Stimulated activated CD8-positive, alpha-beta memory T cell treated with anti-CD3 and anti-CD28 coated beads, Interleukin-7, amount 100 ng/mL, for 48 hours (primary cell): ENCODE measurements at regions not wholly inside any gene's neighbourhood (a gene's known extent, or its start where the extent isn't known, plus 50 kb on each side); places are given as distances from the start of the nearest gene placed in this dataset.
"Not testable (repeated sequence)": the region's sequence is repeated elsewhere in the genome, so short reads cannot be mapped to it uniquely, and the experiment has no call there.

Experiments used
- DNase-seq, 2 donors: peaks; one replicate each; pipeline ENCODE4 v3.0.0-alpha.2; 2020; ENCODE audit warnings: low read depth in 1 of 2; ENCODE audit errors: extremely low read depth in 1 of 2

- no peak for DNase-seq
These were observed 150.0 kb downstream of the SHANK2 start for GRCh38 chr11:71102251-71102995.

DNA sequence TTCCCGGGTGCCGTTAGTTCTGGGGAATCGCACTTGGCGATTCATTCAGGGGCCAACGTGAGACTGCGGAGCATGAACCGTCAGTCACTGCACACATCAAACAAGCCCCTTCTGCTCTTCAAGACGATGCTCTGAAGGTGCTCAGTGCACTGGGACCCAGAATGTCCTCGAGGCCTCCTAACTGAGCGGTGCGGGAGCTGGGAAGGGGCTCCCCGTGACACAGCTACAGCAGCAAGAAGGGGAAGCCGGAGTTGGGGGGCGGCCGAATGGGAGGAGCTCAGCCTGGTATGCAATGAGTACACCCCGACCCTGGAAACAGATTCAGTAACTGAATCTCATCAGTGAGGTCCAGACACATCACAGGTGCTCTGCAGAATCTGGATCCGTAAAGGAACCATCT is 150.8 kb downstream of the SHANK2 start:
- DNase-seq, result no peak

GRCh38 chr11:71101046-71101445 is 151.3 kb downstream of the SHANK2 start:
- DNase-seq, result no peak

- DNase-seq, result no peak
These were observed 153.6 kb downstream of the SHANK2 start for GRCh38 chr11:71098776-71099175.

DNA sequence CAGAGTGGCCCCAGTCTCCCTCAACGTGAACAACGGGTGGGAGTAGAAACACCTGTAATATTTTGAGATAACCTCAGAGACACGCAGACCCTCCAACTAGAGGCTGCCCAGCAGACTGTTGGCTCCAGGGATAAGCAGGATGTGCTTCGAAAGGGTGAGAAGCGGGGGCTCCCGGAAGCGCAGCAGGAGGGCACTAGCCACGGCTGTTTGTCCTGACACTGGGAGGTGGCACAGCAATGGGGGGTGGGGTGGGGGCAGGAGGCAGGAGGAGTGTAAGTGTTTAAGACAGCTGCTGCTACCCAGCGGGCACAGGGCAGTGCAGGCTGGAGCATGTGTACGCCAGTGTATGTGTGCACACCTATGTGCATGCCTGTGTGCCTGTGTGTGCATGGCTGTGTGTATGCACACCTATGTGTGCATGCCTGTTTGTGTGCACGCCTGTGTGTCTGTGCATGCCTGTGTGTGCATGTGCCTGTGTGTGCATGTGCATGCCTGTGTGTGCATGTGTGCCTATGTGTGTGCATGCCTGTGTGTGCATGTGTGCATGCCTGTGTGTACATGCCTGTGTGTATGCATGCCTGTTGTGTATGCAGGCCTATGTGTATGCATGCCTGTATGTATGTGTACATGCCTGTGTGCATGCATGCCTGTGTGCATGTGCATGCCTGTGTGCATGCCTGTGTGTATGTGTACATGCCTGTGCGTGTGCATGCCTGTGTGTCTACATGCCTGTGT is 154.7 kb downstream of the SHANK2 start:
- no peak for DNase-seq

- no peak for DNase-seq
These were observed 155.5 kb downstream of the SHANK2 start for GRCh38 chr11:71096751-71097388.

DNA sequence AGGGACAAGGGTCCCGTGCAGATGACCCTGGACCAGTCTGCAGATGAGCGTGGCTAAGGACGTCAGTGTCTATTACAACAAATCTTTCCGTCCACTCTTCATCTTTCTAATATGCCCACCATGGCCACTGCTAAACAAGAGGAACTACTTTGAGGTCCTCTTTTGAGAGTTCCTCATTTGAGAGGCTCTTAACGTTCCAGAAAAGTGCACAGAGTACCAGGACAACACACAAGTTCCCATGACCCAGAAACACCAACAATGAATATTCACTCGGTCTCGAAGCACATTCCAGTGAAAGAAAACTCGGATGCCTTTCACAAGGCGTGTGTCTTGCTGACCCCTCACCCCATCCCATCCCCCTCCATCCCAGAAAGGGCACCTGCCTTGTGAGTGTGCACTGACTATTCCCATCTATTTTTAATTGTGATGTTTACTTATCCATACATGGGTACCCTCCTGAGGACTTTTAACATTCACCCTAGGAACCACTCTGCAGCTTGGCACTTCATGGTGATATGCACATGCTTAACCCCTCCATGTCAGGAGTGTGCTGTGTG is 157.0 kb downstream of the SHANK2 start:
- no peak for DNase-seq

DNA sequence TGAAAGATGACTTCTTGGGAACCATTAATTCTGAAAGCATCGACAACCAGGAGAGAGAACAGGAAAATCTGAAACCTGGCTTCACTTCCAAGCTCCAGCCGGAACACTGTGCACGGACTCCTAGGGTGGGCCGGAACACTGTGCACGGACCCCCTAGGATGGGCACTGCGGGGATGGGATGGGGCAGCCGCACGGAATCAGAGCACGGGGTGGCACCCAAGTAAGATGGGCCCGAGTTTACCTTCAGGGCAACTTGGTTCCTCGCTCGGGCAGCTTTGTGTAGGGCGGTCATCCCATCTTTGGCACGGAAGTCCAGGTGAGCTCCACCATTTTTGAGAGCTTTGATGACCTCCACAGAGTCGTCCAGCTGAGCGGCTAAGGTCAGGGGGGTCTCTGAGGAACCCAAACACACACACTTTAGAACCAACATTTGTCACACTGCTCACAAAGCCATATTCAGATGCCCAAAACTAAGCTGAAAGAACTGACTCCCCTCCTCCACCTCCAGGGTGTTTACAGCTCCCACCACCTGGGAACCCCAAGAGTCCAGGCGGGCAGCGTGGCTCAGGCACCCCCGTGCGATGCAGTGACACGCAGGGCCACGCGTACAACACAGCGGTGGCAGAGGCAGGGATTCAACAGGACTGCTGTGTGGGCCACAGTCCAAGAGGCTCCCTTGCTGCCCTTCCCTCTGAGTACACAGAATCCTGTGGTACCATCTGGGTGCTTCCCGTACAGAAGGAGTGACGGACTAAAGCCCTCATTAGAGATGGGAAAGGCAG is 157.9 kb downstream of the SHANK2 start:
- DNase-seq, result no peak

DNA sequence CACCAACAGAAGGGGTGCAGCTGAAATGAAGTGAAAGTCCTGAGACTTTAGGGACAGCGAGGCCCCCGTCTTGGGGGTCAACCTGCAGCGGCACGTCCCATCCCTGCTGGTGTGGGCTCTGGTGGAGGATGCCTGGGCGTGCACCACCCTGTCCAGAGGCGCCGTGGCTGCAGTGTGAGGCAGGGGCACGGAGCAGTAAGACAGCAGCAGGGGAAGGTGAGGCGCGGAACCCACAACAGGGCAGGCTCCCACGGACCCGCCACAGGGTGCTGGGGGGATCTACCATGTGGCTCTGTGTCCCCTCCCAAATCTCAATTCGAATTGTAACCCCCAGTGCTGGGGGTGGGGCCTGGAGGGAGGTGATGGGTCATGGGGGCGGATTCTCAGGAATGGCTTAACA is 158.6 kb downstream of the SHANK2 start:
- DNase-seq, result no peak

DNA sequence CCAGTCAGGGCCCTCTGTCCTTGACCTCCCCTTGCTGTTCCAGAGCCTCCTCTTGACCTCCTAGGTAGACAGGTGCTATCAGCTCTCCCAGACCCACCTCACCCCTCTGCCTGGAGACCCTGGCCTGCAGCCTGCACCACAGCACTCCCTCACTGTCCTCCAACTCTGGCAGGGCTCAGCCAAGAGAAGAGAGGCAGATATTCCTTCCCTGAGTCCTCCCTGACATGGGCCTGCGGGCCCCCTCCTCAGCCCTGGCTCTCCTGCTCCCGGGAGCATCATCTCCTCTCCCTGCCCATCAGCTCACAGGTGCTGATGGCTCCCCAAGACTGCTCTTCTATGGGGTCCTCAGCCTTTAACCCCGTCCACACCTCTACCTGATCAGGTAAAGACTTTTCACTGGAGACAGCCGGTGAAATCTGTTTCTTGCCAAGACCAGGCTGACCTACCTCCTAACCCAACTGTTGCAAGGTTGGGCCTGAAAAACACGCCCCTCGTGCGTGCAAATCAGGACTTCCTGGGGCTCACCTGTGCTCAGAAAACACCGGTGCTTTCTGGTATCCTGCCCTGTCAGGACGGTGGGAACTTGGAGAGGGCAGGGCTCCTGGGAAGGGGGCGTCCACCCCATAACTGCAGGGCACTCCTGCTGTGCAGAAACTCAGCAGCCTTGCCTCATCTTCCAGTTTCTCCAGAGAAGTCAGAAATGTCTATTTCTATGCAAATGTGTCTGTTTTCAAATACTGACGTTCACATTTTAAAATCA is 160.7 kb downstream of the SHANK2 start:
- DNase-seq, result no peak

DNA sequence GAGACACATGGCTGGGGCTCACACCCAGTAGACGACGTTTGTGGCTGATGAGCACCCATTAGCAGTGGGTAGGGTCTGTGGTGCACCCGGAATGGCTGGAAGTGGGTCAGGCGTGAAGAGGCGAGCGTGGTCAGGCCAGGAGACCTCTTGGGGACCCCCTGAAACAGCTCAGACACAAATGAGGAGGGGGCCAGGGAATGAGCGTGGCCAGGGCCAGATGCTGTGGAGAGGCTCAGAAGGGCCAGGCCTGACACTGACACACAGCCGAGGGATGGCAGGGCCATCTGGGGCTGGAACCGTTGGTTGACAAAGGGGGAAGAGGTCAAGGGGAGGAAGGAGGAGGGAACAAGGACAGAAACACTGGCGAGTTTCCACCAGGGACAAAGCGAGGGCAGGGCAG is 162.8 kb downstream of the SHANK2 start:
- DNase-seq, result no peak

GRCh38 chr11:71088314-71089215 is 163.8 kb downstream of the SHANK2 start:
- not testable (repeated sequence) for DNase-seq

DNA sequence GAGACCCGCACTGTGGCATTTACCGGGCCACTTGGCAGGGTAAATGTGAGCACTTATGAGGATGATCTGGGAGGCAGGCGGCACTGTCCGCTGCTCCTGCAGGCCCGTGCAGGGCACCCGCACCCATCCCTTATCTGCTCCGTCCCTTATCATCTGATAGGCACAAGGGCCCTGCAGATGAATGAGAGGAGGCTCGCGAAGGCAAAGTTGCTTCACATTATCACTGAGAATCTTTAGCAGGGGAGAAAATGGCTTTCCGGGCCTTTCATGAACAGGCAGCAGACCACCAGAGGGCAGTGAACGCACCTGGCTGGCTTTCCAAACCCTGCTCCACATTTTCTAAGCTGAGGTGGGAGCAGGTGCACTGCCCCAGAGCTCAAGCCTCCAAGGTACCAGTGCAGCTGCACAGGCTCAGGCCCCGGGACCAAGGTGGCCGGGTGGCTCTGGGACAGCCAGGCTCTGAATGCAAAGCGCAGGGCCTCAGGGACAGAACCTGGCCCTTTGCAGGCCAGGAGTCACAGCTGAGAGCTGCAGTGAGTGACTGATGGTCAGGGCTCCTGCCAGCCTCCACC is 165.6 kb downstream of the SHANK2 start:
- DNase-seq, result no peak

- no peak for DNase-seq
These were observed 167.9 kb downstream of the SHANK2 start for GRCh38 chr11:71084306-71085012.

DNA sequence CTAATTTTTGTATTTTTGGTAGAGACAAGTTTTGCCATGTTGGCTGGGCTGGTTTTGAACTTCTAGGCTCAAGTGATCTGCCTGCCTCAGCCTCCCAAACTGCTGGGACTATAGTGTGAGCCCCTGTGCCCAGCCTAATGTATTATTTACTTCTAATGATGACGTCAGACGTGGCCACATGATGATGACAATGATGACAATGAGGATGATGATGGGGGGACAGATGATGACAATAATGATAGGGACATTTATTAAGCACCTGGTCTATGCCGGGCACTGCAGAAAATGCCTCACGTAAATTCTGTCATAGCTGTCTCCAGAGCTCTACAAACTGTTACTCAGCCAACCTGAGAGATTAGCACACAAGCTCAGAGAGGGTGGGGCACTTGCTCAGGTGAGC is 169.3 kb downstream of the SHANK2 start:
- no peak for DNase-seq

DNA sequence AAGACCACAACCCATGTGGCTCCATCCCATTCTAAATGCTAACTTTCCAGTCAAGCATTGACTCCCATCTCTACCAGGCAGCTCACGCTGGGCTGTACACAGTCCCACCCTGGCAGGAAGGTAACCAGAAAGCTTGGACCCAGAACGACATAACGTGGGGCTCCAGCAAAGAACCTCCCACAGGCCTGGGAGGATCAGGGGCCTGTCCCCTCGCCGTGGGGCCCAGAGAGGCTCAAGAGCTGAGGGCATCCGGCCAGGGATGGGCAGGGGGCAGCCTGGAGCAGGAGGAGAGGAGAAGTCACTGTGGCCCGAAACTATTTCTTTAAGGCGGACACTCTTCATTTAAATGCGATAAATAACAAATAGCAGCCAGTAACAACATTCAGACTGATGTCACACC is 169.9 kb downstream of the SHANK2 start:
- no peak for DNase-seq

DNA sequence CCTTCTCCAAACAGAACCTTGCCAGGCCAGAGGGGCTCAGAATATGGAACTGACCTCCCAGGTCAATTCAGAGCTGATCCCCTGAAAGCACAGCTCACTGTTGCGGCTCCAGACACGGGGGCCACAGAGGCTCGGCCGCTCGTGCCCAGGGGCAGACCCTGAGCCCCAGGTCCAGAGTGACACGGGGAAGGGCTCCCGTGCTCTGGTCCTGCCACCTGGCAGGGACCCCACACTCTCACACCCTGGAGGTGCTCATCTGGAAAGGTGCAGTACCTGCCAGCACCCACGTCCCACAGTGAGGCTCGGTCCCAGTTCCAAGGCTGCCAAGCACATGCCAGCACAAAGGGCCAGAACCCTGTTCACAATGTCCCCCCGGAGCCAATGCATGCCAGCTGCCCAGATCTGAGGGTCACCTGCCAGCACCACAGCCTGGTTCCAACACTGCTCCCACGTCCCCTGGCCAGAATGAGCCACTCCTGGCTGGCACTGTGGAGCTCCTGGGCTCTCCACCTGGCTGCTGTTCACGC is 170.6 kb downstream of the SHANK2 start:
- DNase-seq, result no peak
